K562 (cell line): ENCODE measurements at regions not wholly inside any gene's neighbourhood (a gene's known extent, or its start where the extent isn't known, plus 50 kb on each side); places are given as distances from the start of the nearest gene placed in this dataset. TPM values are rescaled to one million over a fixed set of nuclear protein-coding genes. Genes with fewer than 3 reads are reported as not detected.

Experiments
- FOXK2 ChIP-seq, 2 experiments: fragments of 450-650 bp; IDR thresholded peaks in 1 of 2; conservative IDR thresholded peaks in 1 of 2; 2 replicates each; pipeline ENCODE4 v1.6.1; 2016; ENCODE audit warnings: low read depth in 2 of 2, mild to moderate bottlenecking in 1 of 2
- small RNA-seq: library from RNA; depleted of rRNA; stranded (forward); fragments of <200 nt; gene quantifications from one replicate; pipeline ENCODE3, GENCODE V24; 2014

GRCh38 chr20:57118107-57118769, 148.2 kb downstream of the BMP7 start (continued):
- TF ChIP-seq FOXK2 (conservative IDR thresholded peaks at IDR 0.05 in 1 of 2, IDR thresholded peaks at IDR 0.05 in 1 of 2; ENCODE audit: low read depth in 2 of 2) = no peak
- TF ChIP-seq, all 486 proteins: peak for 2

Small RNA genes in the stretch of these regions (small RNA-seq; reads per million reads assigned to genes)
- not detected for gene RNU6-929P
